ENCODE measurements at regions not wholly inside any gene's neighbourhood (a gene's known extent, or its start where the extent isn't known, plus 50 kb on each side); places are given as distances from the start of the nearest gene placed in this dataset.

GRCh38 chr12:88733008-88733407 is 152.7 kb upstream of the KITLG start:
- TF ChIP-seq CTCF (IDR thresholded peaks at IDR 0.05; ENCODE audit: poor library complexity) (no peak), EZH2 (IDR thresholded peaks at IDR 0.05; ENCODE audit: borderline replicate concordance) (no peak), EZH2phosphoT487 (IDR thresholded peaks at IDR 0.05; ENCODE audit: low read depth, severe bottlenecking, unreplicated experiment) (no peak)

Data from hepatocyte (in vitro differentiated cells).